GM19328 (cell line): ENCODE measurements at regions not wholly inside any gene's neighbourhood (a gene's known extent, or its start where the extent isn't known, plus 50 kb on each side); places are given as distances from the start of the nearest gene placed in this dataset.

Experiments used
- ATAC-seq: cut with Tn5 transposase; IDR thresholded peaks from one replicate; pipeline ENCODE4 v1.9.1; 2021; ENCODE audit warnings: mild to moderate bottlenecking, moderate library complexity; ENCODE audit not compliant: unreplicated experiment

- no peak for ATAC-seq
Measured at GRCh38 chr5:66459728-66460127, 136.5 kb upstream of the MAST4 start.

- no peak for ATAC-seq
Measured at GRCh38 chr5:66467564-66467963, 128.6 kb upstream of the MAST4 start.

GRCh38 chr5:66469684-66470083 lies 126.5 kb upstream of the MAST4 start:
- no peak for ATAC-seq

- no peak for ATAC-seq
Measured at GRCh38 chr5:66472010-66472409, 124.2 kb upstream of the MAST4 start.

GRCh38 chr5:66475731-66476130 lies 120.5 kb upstream of the MAST4 start:
- ATAC-seq, result no peak

- no peak for ATAC-seq
Measured at GRCh38 chr5:66477596-66477995, 118.6 kb upstream of the MAST4 start.

GRCh38 chr5:66494437-66494836 lies 101.8 kb upstream of the MAST4 start:
- ATAC-seq, result no peak

GRCh38 chr5:66498791-66499207 lies 97.4 kb upstream of the MAST4 start:
- ATAC-seq, result no peak

- ATAC-seq, result no peak
Measured at GRCh38 chr5:66503203-66503789, 92.9 kb upstream of the MAST4 start.

- no peak for ATAC-seq
Measured at GRCh38 chr5:66507106-66507505, 89.1 kb upstream of the MAST4 start.

- ATAC-seq, result no peak
Measured at GRCh38 chr5:66511491-66511890, 84.7 kb upstream of the MAST4 start.

GRCh38 chr5:66513130-66513529 lies 83.1 kb upstream of the MAST4 start:
- ATAC-seq, result no peak

GRCh38 chr5:66515209-66515608 lies 81.0 kb upstream of the MAST4 start:
- no peak for ATAC-seq

- no peak for ATAC-seq
Measured at GRCh38 chr5:66516550-66516949, 79.6 kb upstream of the MAST4 start.

GRCh38 chr5:66517351-66517750 lies 78.8 kb upstream of the MAST4 start:
- ATAC-seq, result no peak

GRCh38 chr5:66518052-66518451 lies 78.1 kb upstream of the MAST4 start:
- ATAC-seq, result no peak

GRCh38 chr5:66518753-66519152 lies 77.4 kb upstream of the MAST4 start:
- no peak for ATAC-seq

- no peak for ATAC-seq
Measured at GRCh38 chr5:66519626-66520025, 76.6 kb upstream of the MAST4 start.

GRCh38 chr5:66520854-66521253 lies 75.3 kb upstream of the MAST4 start:
- ATAC-seq, result no peak

GRCh38 chr5:66527478-66528035 lies 68.6 kb upstream of the MAST4 start:
- ATAC-seq, result no peak

GRCh38 chr5:66529182-66529581 lies 67.0 kb upstream of the MAST4 start:
- ATAC-seq, result no peak

- no peak for ATAC-seq
Measured at GRCh38 chr5:66529704-66530103, 66.5 kb upstream of the MAST4 start.

- no peak for ATAC-seq
Measured at GRCh38 chr5:66538126-66538525, 58.1 kb upstream of the MAST4 start.
